Mammary epithelial cell (primary cell): ENCODE measurements at regions not wholly inside any gene's neighbourhood (a gene's known extent, or its start where the extent isn't known, plus 50 kb on each side); places are given as distances from the start of the nearest gene placed in this dataset.

Source experiments
- CTCF ChIP-seq, 2 donors: IDR thresholded peaks in 1 of 2; conservative IDR thresholded peaks in 1 of 2; 2 replicates each; pipeline ENCODE4 v1.5.1; 2011 to 2012; ENCODE audit warnings: inconsistent platforms in 2 of 2, low read length in 2 of 2, mild to moderate bottlenecking in 2 of 2, control low read depth in 1 of 2, low read depth in 1 of 2; ENCODE audit not compliant: insufficient read depth in 1 of 2; ENCODE audit errors: extremely low read depth in 1 of 2
- EZH2 ChIP-seq: IDR thresholded peaks from 2 replicates; pipeline ENCODE4 v1.6.1; 2012; ENCODE audit warnings: low read length, inconsistent platforms, borderline replicate concordance

- TF ChIP-seq CTCF (conservative IDR thresholded peaks at IDR 0.05 in 1 of 2, IDR thresholded peaks at IDR 0.05 in 1 of 2; ENCODE audit: extremely low read depth in 1 of 2, insufficient read depth in 1 of 2, low read depth in 1 of 2, low read length in 2 of 2) = no peak
- no peak for TF ChIP-seq EZH2
Observed at GRCh38 chr17:27952366-27952765, 59.2 kb upstream of the LYRM9 start.
